K562 (cell line): ENCODE measurements at regions not wholly inside any gene's neighbourhood (a gene's known extent, or its start where the extent isn't known, plus 50 kb on each side); places are given as distances from the start of the nearest gene placed in this dataset.

Experiments used
- ATF3 ChIP-seq, 2 experiments: fragments of 450-650 bp in 1 of 2; sonication (generic) in 1 of 2; formaldehyde crosslinking in 1 of 2; IDR thresholded peaks in 1 of 2; conservative IDR thresholded peaks in 1 of 2; 2 replicates each; pipeline versions ENCODE4 v1.6.1 to v1.8.1; 2016 to 2023; ENCODE audit warnings: mild to moderate bottlenecking in 2 of 2, moderate library complexity in 2 of 2, inconsistent platforms in 1 of 2, missing genetic modification reagents in 1 of 2
- CHD2 ChIP-seq: IDR thresholded peaks from 2 replicates; pipeline ENCODE4 v1.6.1; 2011; ENCODE audit warnings: low read depth, low read length
- EGR1 ChIP-seq: fragments of 450-650 bp; conservative IDR thresholded peaks from 2 replicates; pipeline ENCODE4 v1.6.1; 2017; ENCODE audit warnings: mild to moderate bottlenecking
- IRF1 ChIP-seq: sonication (generic); formaldehyde crosslinking; IDR thresholded peaks from 2 replicates; pipeline ENCODE4 v1.8.0; 2022; ENCODE audit warnings: missing genetic modification reagents, mild to moderate bottlenecking, borderline replicate concordance
- JUN ChIP-seq, 2 experiments: sonication (generic) in 1 of 2; formaldehyde crosslinking in 1 of 2; IDR thresholded peaks; 2 replicates each; pipeline versions ENCODE4 v1.6.1 to v1.8.0; 2012 to 2022; ENCODE audit warnings: borderline replicate concordance in 2 of 2, mild to moderate bottlenecking in 2 of 2, improper control_type of control experiment in 1 of 2, low read depth in 1 of 2, low read length in 1 of 2, missing genetic modification reagents in 1 of 2
- L3MBTL2 ChIP-seq: fragments of 450-650 bp; IDR thresholded peaks from 2 replicates; pipeline ENCODE4 v1.6.1; 2016; ENCODE audit warnings: mild to moderate bottlenecking, moderate library complexity
- MXD1 ChIP-seq: fragments of 250-450 bp; sonication (Bioruptor Pico); IDR thresholded peaks from 2 replicates; pipeline ENCODE4 v1.8.0; 2021; ENCODE audit warnings: borderline replicate concordance, mild to moderate bottlenecking, moderate library complexity; ENCODE audit not compliant: poor library complexity, severe bottlenecking
- SRSF9 ChIP-seq: fragments of 200-400 bp; formaldehyde crosslinking; IDR thresholded peaks from 2 replicates; pipeline ENCODE4 v1.6.1; 2017; ENCODE audit warnings: low read depth, low read length, borderline replicate concordance
- U2AF1 ChIP-seq: fragments of 200-400 bp; formaldehyde crosslinking; optimal IDR thresholded peaks from 2 replicates; pipeline ENCODE3; 2017; ENCODE audit warnings: mild to moderate bottlenecking, low read depth, low read length, moderate library complexity
- YBX1 ChIP-seq: fragments of 450-650 bp; IDR thresholded peaks from 2 replicates; pipeline ENCODE4 v1.7.1; 2016; ENCODE audit warnings: mild to moderate bottlenecking
- ZNF197 ChIP-seq: fragments of 200-800 bp; sonication (Bioruptor generic); IDR thresholded peaks from 2 replicates; pipeline ENCODE4 v1.6.1; 2016; ENCODE audit warnings: low read depth, missing genetic modification characterization, missing compliant biosample characterization
- ZNF407 ChIP-seq: fragments of 450-650 bp; IDR thresholded peaks from 2 replicates; pipeline ENCODE4 v1.6.1; 2016; ENCODE audit warnings: low read depth
- ZNF518B ChIP-seq: fragments of 250-450 bp; sonication (Bioruptor Pico); IDR thresholded peaks from 2 replicates; pipeline ENCODE4 v1.5.0; 2021; ENCODE audit warnings: mild to moderate bottlenecking, moderate library complexity

- TF ChIP-seq IRF1 (CRISPR knock-in tag) = no peak
- no peak for TF ChIP-seq CHD2
- no peak for TF ChIP-seq JUN (IDR thresholded peaks at IDR 0.05; ENCODE audit: borderline replicate concordance, low read depth, low read length)
- no peak for TF ChIP-seq JUN (CRISPR knock-in tag; IDR thresholded peaks at IDR 0.05; ENCODE audit: borderline replicate concordance)
- no peak for TF ChIP-seq YBX1
- TF ChIP-seq SRSF9 = no peak
- no peak for TF ChIP-seq U2AF1
- TF ChIP-seq MXD1 (CRISPR knock-in tag) = no peak
- TF ChIP-seq ATF3 (IDR thresholded peaks at IDR 0.05) = no peak
- no peak for TF ChIP-seq ATF3 (CRISPR knock-in tag; conservative IDR thresholded peaks at IDR 0.05)
- no peak for TF ChIP-seq ZNF407
- TF ChIP-seq ZNF197 = no peak
- TF ChIP-seq L3MBTL2 = no peak
- TF ChIP-seq ZNF518B (CRISPR knock-in tag) = no peak
- TF ChIP-seq EGR1 = no peak
Observed at GRCh38 chr6:28747083-28747630, 176.6 kb downstream of the TRIM27 start (continued).
